Muscle of leg (tissue), 3 donors: ENCODE measurements at regions not wholly inside any gene's neighbourhood (a gene's known extent, or its start where the extent isn't known, plus 50 kb on each side); places are given as distances from the start of the nearest gene placed in this dataset.
"Not testable (repeated sequence)": the region's sequence is repeated elsewhere in the genome, so short reads cannot be mapped to it uniquely, and the experiment has no call there.

Experiments
- DNase-seq: peaks from one replicate; pipeline ENCODE4 v3.0.0; 2013
- H3K27ac ChIP-seq: one replicate; pipeline ENCODE4 v1.5.1; 2013; ENCODE audit warnings: mild to moderate bottlenecking, low read length, control low read depth
- H3K27me3 ChIP-seq: one replicate; pipeline ENCODE4 v1.6.1; 2013; ENCODE audit warnings: low read length; ENCODE audit not compliant: control insufficient read depth, insufficient read depth
- H3K36me3 ChIP-seq: one replicate; pipeline ENCODE4 v1.6.1; 2013; ENCODE audit warnings: low read length; ENCODE audit not compliant: control insufficient read depth, insufficient read depth
- H3K4me1 ChIP-seq: one replicate; pipeline ENCODE4 v1.6.1; 2013; ENCODE audit warnings: low read length; ENCODE audit not compliant: control insufficient read depth, insufficient read depth
- H3K4me3 ChIP-seq: one replicate; pipeline ENCODE4 v1.5.1; 2013; ENCODE audit warnings: low read length, control low read depth
- H3K9me3 ChIP-seq: replicated peaks from 2 replicates; pipeline ENCODE4 v1.6.1; 2013; ENCODE audit warnings: low read depth, low read length; ENCODE audit not compliant: control insufficient read depth
- WGBS: methylation state at CpG from one replicate; pipeline ENCODE4 v1.1.5; 2013; ENCODE audit warnings: missing lambda C conversion rate; ENCODE audit not compliant: insufficient coverage; 5-methylcytosine and 5-hydroxymethylcytosine counted together

DNA sequence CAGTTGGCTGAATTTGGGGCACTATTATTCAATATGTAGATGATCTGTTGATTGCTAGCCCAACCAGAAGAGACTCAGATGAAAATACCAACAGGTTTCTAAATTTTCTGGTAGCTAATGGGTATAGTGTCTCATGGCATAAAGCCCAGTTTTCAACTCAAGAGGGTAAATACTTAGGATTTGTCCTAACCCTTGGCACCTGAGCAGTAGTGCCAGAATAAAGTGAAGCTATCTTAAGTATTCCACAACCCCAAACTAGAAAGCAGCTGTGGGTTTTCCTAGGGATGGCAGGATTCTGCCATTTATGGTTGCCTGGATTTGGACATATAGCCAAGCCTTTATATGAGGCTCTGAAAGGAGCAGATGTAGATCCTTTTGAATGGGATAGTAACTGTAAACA, 119.0 kb downstream of the AGTR2 start:
- no peaks in the 10 kb centered on the region for H3K36me3 ChIP-seq
- H3K4me1 ChIP-seq: no peaks in the 10 kb centered on the region
- no peak overlapping the region for H3K4me3 ChIP-seq
- no peaks in the 10 kb centered on the region for H3K9me3 ChIP-seq
- peaks cover 2% of the 10 kb centered on the region for H3K27me3 ChIP-seq
- no peak for DNase-seq
- H3K27ac ChIP-seq: no peak overlapping the region

DNA sequence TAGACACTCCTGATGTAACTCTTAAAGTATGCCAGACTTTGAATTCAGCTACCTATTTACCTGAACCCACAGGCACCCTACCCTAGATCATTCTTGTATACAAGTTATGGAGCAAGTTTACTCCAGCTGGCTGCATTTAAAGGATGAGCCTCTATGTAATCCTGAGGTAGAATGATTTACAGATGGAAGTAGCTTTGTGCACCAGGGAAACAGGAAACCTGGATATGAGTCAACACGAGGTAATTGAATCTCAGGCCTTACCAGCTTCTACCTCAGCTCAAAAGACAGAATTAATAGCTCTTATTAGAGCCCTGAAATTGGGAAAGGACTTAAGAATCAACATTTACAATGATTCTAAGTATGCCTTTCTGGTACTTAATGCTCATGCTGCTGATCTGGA, 119.8 kb downstream of the AGTR2 start:
- no CpG with 5 or more reads among the region's 1 CpG for WGBS
- Histone ChIP-seq H3K27me3 (peaks cover 2% of the 10 kb centered on the region), H3K4me1 (no peaks in the 10 kb centered on the region), H3K9me3 (no peaks in the 10 kb centered on the region), H3K4me3 (no peak overlapping the region), H3K27ac (no peak overlapping the region), H3K36me3 (no peaks in the 10 kb centered on the region)
- no peak for DNase-seq

DNA sequence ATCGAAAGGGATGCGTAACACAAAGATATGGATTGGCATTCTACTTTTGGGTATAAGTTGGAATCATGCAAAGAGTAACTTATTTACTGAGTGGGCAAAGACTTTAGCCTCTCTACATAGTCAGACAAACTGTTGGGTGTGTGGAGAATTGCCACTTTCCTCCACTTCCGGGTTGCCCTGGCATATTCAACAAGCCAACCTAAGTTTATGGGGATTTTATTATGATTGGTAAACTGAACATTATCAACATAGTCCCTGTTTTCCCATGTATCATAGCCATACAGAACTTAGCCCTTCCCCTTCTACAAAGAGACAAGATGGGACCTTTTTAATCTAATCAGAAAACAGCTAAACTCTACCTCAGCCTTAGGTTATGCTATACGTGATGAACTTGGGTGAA, 121.6 kb downstream of the AGTR2 start:
- H3K9me3 ChIP-seq: no peaks in the 10 kb centered on the region

DNA sequence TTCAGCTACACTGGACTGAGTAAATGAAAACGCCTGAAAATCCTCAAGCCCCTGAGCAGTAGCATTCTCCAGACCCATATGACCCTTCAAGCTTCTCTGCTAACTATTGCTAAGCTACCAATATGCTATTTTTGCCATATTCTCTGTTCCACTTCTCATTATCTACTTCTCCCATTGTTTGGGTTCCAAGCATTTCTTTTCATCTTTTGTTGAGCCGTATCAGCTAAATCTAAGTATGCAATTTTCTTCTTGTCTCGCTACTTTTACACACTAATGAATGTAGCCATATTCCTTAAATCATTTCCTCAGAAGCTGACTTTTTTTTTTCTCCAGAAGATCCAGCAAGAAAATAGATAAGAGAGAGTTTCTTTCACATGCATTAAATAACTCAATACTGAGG, 128.4 kb downstream of the AGTR2 start:
- H3K27me3 ChIP-seq: no peaks in the 10 kb centered on the region
- no peak overlapping the region for H3K4me3 ChIP-seq
- no peak overlapping the region for H3K27ac ChIP-seq
- WGBS: 54% methylated on average over 2 of the region's 3 CpGs
- no peaks in the 10 kb centered on the region for H3K36me3 ChIP-seq
- H3K9me3 ChIP-seq: no peaks in the 10 kb centered on the region
- no peak for DNase-seq
- H3K4me1 ChIP-seq: no peaks in the 10 kb centered on the region

More for the DNA sequence above, 121.6 kb downstream of the AGTR2 start:
- peaks cover 2% of the 10 kb centered on the region for H3K27me3 ChIP-seq
- no peak overlapping the region for H3K4me3 ChIP-seq
- no peak for DNase-seq
- no peaks in the 10 kb centered on the region for H3K36me3 ChIP-seq
- H3K27ac ChIP-seq: no peak overlapping the region
- no CpG with 5 or more reads among the region's 4 CpGs for WGBS
- no peaks in the 10 kb centered on the region for H3K4me1 ChIP-seq

DNA sequence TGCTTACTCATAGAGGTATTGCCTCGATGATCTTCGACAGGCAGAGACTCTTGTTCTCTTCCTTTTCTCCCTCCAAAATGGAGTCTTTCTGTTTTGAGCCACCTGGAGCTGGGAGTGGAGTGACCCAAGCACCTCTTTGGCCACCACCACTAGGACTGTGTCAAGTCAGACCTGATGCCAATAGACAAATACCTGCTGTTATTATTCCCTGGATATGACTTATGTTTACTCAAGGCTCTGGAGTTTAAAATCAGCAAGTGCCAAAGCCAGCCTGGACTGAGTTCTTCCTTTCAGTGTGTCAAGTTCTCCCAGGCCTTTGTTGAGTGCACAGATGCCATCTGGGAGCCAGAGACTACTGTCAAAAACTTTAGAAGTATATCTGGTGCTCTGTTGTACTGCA, 130.2 kb upstream of the SLC6A14 start:
- Histone ChIP-seq H3K4me3 (no peak overlapping the region), H3K27me3 (peaks cover 2% of the 10 kb centered on the region), H3K36me3 (no peaks in the 10 kb centered on the region), H3K9me3 (peaks cover 7% of the 10 kb centered on the region), H3K4me1 (no peaks in the 10 kb centered on the region), H3K27ac (no peak overlapping the region)
- DNase-seq: no peak
- WGBS: 67% methylated on average over 2 of the region's 2 CpGs

DNA sequence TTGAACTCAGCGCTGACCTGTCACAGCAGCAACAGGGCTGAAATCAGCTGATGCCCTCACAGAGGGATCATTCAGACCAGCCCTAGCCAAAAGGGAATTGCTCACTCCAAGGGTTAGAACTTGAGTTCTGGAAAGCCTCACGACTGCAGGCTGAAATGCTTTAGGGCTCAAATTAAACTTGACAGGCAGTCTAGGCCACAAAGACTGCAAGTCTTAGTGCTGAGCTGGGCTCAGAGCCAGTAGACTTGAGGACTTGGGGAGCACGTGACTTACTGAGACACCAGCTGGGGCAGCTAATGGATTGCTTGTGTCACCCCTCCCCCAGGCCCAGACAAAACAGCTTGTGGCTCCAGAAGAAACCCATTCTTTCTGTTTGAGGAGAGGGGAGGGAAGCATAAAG, 119.0 kb upstream of the SLC6A14 start:
- H3K27ac ChIP-seq: no peak overlapping the region
- H3K4me1 ChIP-seq: peaks cover 2% of the 10 kb centered on the region
- peak; percentile 80 for DNase-seq
- H3K4me3 ChIP-seq: no peak overlapping the region
- no peaks in the 10 kb centered on the region for H3K36me3 ChIP-seq
- H3K9me3 ChIP-seq: no peaks in the 10 kb centered on the region
- peaks cover 13% of the 10 kb centered on the region for H3K27me3 ChIP-seq
- 25% methylated on average over 2 of the region's 3 CpGs for WGBS

DNA sequence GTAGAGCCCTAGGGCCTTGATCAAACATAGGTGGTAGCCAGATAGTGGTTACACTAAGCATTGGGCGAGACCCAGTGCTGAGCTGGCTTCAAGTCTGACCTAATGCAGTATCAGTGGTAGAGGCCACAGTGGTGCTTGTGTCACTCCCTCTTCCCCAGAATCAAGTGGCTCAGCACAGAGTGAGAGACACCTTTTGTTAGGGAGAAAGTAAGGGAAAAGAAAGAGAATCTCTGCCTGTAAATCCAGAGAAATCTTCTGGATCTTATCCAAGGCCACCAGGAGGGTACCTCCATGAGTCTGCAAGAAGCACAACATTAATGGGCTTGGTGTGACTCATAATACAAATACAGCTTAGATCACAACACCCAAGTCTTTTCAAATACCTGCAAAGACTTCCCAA, 117.7 kb upstream of the SLC6A14 start:
- no peak overlapping the region for H3K27ac ChIP-seq
- H3K36me3 ChIP-seq: no peaks in the 10 kb centered on the region
- no peaks in the 10 kb centered on the region for H3K9me3 ChIP-seq
- no peak overlapping the region for H3K4me3 ChIP-seq
- WGBS: no CpG with 5 or more reads among the region's 1 CpG
- no peak for DNase-seq
- H3K27me3 ChIP-seq: peaks cover 13% of the 10 kb centered on the region
- H3K4me1 ChIP-seq: peaks cover 2% of the 10 kb centered on the region

DNA sequence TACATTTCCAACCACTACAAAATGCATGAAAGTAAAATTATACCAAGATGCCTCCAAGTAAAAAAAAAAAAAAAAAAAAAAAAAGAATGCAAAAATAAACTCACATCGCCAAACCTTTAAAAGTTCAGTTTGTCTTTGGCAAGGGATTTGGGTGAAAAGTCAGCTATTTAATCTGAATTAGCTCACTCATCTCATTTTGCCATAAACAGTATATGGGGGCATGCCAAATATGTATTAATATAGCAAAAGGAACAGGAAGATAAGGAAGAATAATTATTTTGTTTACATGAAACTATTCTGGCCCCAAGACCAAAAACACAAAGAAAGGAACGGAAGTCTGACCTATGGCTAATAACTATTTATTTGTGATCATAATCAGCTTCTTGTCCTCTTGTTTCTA, 114.7 kb upstream of the SLC6A14 start:
- no CpG with 5 or more reads among the region's 2 CpGs for WGBS
- H3K27me3 ChIP-seq: peaks cover 13% of the 10 kb centered on the region
- H3K4me1 ChIP-seq: peaks cover 2% of the 10 kb centered on the region
- no peak overlapping the region for H3K4me3 ChIP-seq
- no peak overlapping the region for H3K27ac ChIP-seq
- no peaks in the 10 kb centered on the region for H3K36me3 ChIP-seq
- no peak for DNase-seq
- no peaks in the 10 kb centered on the region for H3K9me3 ChIP-seq

DNA sequence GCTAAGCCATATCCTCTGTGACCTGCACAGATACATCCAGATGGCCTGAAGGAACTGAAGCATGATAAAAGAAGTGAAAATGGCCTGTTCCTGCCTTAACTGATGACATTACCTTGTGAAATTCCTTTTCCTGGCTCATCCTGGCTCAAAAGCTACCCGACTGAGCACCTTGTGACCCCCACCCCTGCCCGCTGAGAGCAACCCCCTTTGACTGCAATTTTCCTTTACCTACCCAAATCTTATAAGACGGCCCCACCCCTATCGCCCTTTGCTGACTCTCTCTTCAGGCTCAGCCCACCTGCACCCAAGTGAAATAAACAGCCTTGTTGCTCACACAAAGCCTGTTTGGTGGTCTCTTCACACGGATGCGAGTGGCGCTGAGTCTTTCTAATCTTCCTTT, 104.4 kb upstream of the SLC6A14 start:
- DNase-seq, H3K36me3 ChIP-seq, H3K27ac ChIP-seq, H3K9me3 ChIP-seq, H3K4me1 ChIP-seq, H3K4me3 ChIP-seq: not testable (repeated sequence)
- peaks cover 11% of the 10 kb centered on the region for H3K27me3 ChIP-seq
- 43% methylated on average over 7 of the region's 7 CpGs for WGBS

DNA sequence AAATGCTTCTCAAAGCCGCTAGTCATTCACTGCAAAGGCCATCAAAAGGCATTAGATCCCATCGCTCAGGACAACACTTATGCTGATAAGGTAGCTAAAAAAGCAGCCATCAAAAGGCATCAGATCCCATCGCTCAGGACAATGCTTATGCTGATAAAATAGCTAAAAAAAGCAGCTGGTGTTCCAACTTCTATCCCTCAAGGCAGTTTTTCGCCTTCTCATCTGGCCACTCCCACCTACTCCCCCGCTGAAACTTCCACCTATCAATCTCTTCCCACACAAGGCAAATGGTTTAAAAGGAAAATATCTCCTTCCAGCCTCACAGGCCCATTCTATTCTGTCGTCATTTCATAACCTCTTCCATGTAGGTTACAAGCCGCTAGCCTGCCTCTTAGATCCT, 101.6 kb upstream of the SLC6A14 start:
- not testable (repeated sequence) for DNase-seq, H3K4me1 ChIP-seq, H3K36me3 ChIP-seq, H3K27ac ChIP-seq, H3K9me3 ChIP-seq, H3K27me3 ChIP-seq, H3K4me3 ChIP-seq
- WGBS: 52% methylated on average over 7 of the region's 7 CpGs

DNA sequence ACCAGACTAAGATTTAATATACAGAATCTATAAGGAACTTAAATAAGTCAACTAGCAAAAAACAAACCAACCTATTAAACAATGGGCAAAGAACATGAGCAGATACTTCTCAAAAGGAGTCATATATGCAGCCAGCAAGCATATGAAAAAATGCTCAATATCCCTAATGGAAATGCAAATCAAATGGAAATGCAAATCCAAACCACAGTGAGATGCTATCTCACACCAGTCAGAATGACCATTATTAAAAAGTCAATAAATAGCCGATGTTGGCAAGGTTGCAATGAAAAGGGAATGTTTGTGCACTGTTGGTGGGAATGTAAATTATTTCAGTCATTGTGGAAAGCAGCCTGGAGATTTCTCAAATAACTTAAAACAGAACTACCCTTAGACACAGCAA, 97.0 kb upstream of the SLC6A14 start:
- WGBS: no CpG with 5 or more reads among the region's 1 CpG
- Histone ChIP-seq H3K27ac (no peak overlapping the region), H3K9me3 (peaks cover 2% of the 10 kb centered on the region), H3K27me3 (no peaks in the 10 kb centered on the region), H3K36me3 (no peaks in the 10 kb centered on the region), H3K4me3 (no peak overlapping the region), H3K4me1 (no peaks in the 10 kb centered on the region)
- DNase-seq: no peak
